Gastrocnemius medialis (tissue), 4 donors: ENCODE measurements at regions not wholly inside any gene's neighbourhood (a gene's known extent, or its start where the extent isn't known, plus 50 kb on each side); places are given as distances from the start of the nearest gene placed in this dataset.

Experiments
- ATAC-seq, 2 donors: fragments of 150-250 bp; one replicate each; pipeline ENCODE4 v1.9.1; 2016
- DNase-seq, 2 donors: peaks; one replicate each; pipeline ENCODE4 v3.0.0-alpha.2; 2019
- H3K27ac ChIP-seq, 4 donors: fragments of 200-600 bp; sonication (generic); 1 replicate in 1 of 4; 2 replicates in 3 of 4; pipeline ENCODE4 v1.5.1; 2016 to 2018; ENCODE audit warnings: mild to moderate bottlenecking in 2 of 4, moderate library complexity in 1 of 4
- H3K27me3 ChIP-seq, 3 donors: fragments of 200-600 bp; sonication (generic) in 2 of 3; 1 replicate in 1 of 3; 2 replicates in 2 of 3; pipeline versions ENCODE4 v1.5.1 to v1.6.0; 2016 to 2019; ENCODE audit warnings: mild to moderate bottlenecking in 1 of 3, moderate library complexity in 1 of 3
- H3K36me3 ChIP-seq, 2 donors: fragments of 200-600 bp; sonication (generic) in 1 of 2; one replicate each; pipeline ENCODE4 v1.5.1; 2017 to 2018
- H3K4me1 ChIP-seq, 2 donors: fragments of 200-600 bp; sonication (generic) in 1 of 2; one replicate each; pipeline ENCODE4 v1.5.1; 2016 to 2017; ENCODE audit warnings: mild to moderate bottlenecking in 2 of 2
- H3K4me3 ChIP-seq, 4 donors: fragments of 200-600 bp; sonication (generic) in 3 of 4; 1 replicate in 1 of 4; 2 replicates in 3 of 4; pipeline ENCODE4 v1.5.1; 2016 to 2019; ENCODE audit warnings: mild to moderate bottlenecking in 2 of 4
- H3K9me3 ChIP-seq, 3 donors: fragments of 200-600 bp; sonication (generic) in 2 of 3; 1 replicate in 1 of 3; 2 replicates in 2 of 3; pipeline ENCODE4 v1.5.1; 2016 to 2019
- CTCF ChIP-seq, 5 experiments: fragments of 450-650 bp in 3 of 5; fragments of 200-600 bp in 2 of 5; sonication (generic) in 2 of 5; IDR thresholded peaks in 4 of 5; conservative IDR thresholded peaks in 1 of 5; 1 replicate in 4 of 5; 2 replicates in 1 of 5; pipeline ENCODE4 v1.5.1; 2016 to 2019; ENCODE audit warnings: antibody characterized with exemption in 5 of 5, mild to moderate bottlenecking in 3 of 5, moderate library complexity in 3 of 5
- POLR2A ChIP-seq, 2 donors: fragments of 450-650 bp; IDR thresholded peaks; one replicate each; pipeline ENCODE4 v1.6.1; 2017; ENCODE audit warnings: antibody characterized with exemption in 2 of 2, mild to moderate bottlenecking in 2 of 2, moderate library complexity in 2 of 2
- in situ Hi-C, 4 donors: fragments of 200-750 bp; cut with MboI; loops; one replicate each; pipeline versions ENCODE4 v1.15.0 to v1.8.0; 2017; ENCODE audit warnings: low sequenced_read_pairs in 4 of 4
- intact Hi-C: fragments of 100-400 bp; cut with DNase I; formaldehyde crosslinking; loops from one replicate; pipeline ENCODE4 v1.15.1; 2023; ENCODE audit warnings: low total_unique reads

DNA sequence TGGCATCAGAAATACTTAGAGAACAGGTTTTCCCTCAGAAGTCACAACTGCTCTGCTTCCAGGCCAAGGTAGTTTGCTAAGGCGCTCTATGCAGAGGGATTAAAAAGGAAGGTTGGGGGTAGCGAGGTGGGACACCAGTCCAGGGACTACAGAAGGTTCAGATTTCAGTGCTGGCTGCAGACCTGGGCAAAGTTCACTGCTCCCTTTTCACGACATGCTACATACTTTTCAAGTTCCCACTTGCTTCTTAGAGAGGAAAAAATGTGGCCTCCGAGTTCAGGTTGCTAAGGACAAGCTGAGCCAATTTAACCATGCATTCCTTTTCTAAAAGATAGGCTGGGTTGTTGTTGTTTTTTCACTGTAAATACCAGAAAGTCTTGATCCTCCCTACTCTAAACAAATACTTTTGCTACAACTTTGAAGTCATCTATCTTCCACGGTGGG is 158.6 kb upstream of the NR2F2 start:
- Histone ChIP-seq H3K27ac (no peak overlapping the region), H3K27me3 (no peaks in the 10 kb centered on the region), H3K9me3 (no peaks in the 10 kb centered on the region), H3K4me1 (peaks cover 9 to 11% of the 10 kb centered on the region in 2 donors), H3K36me3 (no peaks in the 10 kb centered on the region), H3K4me3 (no peak overlapping the region)
- intact Hi-C loops = no loop called here
- TF ChIP-seq POLR2A (IDR thresholded peaks at IDR 0.05) = no peak
- no peak for TF ChIP-seq CTCF (IDR thresholded peaks at IDR 0.05 in 4 of 5, conservative IDR thresholded peaks at IDR 0.05 in 1 of 5)
- DNase-seq (no peak), ATAC-seq (no peak)
- in situ Hi-C loops = loop anchor here in 1 of 4 donors (25.0 kb wide), 1 partner anchor 910 kb away; no protein-coding TSS in a partner anchor

DNA sequence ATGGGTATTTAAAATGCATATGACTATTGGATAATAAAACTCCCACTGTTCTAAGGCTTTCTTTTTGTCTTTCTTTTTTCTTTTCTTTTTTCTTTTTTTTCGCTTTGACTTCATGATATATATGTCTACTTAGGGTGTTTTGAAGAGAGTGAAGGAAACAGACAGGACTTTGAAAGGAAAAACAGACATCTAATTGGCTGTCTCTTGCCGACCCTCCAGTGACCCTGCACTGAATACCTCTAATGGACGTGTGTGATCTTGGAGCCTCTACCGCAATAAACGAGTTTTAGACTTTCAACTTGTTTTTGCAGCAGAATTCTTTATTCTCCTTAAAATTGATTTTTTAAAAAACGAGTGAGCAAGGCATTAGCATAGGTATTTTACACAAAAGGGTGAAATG is 158.1 kb upstream of the NR2F2 start:
- ATAC-seq (no peak), DNase-seq (no peak)
- Histone ChIP-seq H3K4me1 (peaks cover 4 to 6% of the 10 kb centered on the region in 2 donors), H3K27ac (no peak overlapping the region), H3K36me3 (no peaks in the 10 kb centered on the region), H3K27me3 (no peaks in the 10 kb centered on the region), H3K9me3 (no peaks in the 10 kb centered on the region), H3K4me3 (no peak overlapping the region)
- intact Hi-C loops (no loop called here), in situ Hi-C loops (loop anchor here in 1 of 4 donors (25.0 kb wide), 1 partner anchor 910 kb away; no protein-coding TSS in a partner anchor)
- no peak for TF ChIP-seq POLR2A (IDR thresholded peaks at IDR 0.05)
- no peak for TF ChIP-seq CTCF (IDR thresholded peaks at IDR 0.05 in 4 of 5, conservative IDR thresholded peaks at IDR 0.05 in 1 of 5)

- Histone ChIP-seq H3K36me3 (no peaks in the 10 kb centered on the region), H3K27me3 (no peaks in the 10 kb centered on the region), H3K4me3 (no peak overlapping the region), H3K9me3 (no peaks in the 10 kb centered on the region), H3K4me1 (peaks cover 0 to 6% of the 10 kb centered on the region in 2 donors), H3K27ac (no peak overlapping the region)
- ATAC-seq (no peak), DNase-seq (no peak)
- in situ Hi-C loops (no loop called here), intact Hi-C loops (no loop called here)
- no peak for TF ChIP-seq POLR2A (IDR thresholded peaks at IDR 0.05)
- TF ChIP-seq CTCF (IDR thresholded peaks at IDR 0.05 in 4 of 5, conservative IDR thresholded peaks at IDR 0.05 in 1 of 5) = no peak
Observed at GRCh38 chr15:96176831-96177230, 153.7 kb upstream of the NR2F2 start.

GRCh38 chr15:96177279-96177678 is 153.2 kb upstream of the NR2F2 start:
- H3K27me3 ChIP-seq = no peaks in the 10 kb centered on the region

More at GRCh38 chr15:96177279-96177678, 153.2 kb upstream of the NR2F2 start:
- no peak for TF ChIP-seq POLR2A (IDR thresholded peaks at IDR 0.05)
- no peak for TF ChIP-seq CTCF (IDR thresholded peaks at IDR 0.05 in 4 of 5, conservative IDR thresholded peaks at IDR 0.05 in 1 of 5)
- intact Hi-C loops (no loop called here), in situ Hi-C loops (no loop called here)
- Histone ChIP-seq H3K36me3 (no peaks in the 10 kb centered on the region), H3K4me1 (peaks cover 0 to 7% of the 10 kb centered on the region in 2 donors), H3K4me3 (no peak overlapping the region), H3K9me3 (no peaks in the 10 kb centered on the region), H3K27ac (no peak overlapping the region)
- DNase-seq = no peak
- ATAC-seq = no peak
